GM10266 (cell line): ENCODE measurements at regions not wholly inside any gene's neighbourhood (a gene's known extent, or its start where the extent isn't known, plus 50 kb on each side); places are given as distances from the start of the nearest gene placed in this dataset.

Experiments used
- DNase-seq: peaks from one replicate; pipeline ENCODE4 v3.0.0; 2012; ENCODE audit errors: extremely low spot score
- CTCF ChIP-seq: IDR thresholded peaks from 2 replicates; pipeline ENCODE4 v1.5.1; 2012; ENCODE audit warnings: mild to moderate bottlenecking, low read depth; ENCODE audit not compliant: control insufficient read depth, insufficient read depth; ENCODE audit errors: missing control alignments

GRCh38 chr18:28657961-28658360, 481.0 kb upstream of the CDH2 start:
- DNase-seq = no peak
- no peak for TF ChIP-seq CTCF

- TF ChIP-seq CTCF = no peak
- no peak for DNase-seq
Measured at GRCh38 chr18:28652654-28653053, 475.7 kb upstream of the CDH2 start.

- no peak for DNase-seq
- no peak for TF ChIP-seq CTCF
Measured at GRCh38 chr18:28651298-28651697, 474.4 kb upstream of the CDH2 start.

GRCh38 chr18:28650860-28651259, 473.9 kb upstream of the CDH2 start:
- TF ChIP-seq CTCF = no peak

GRCh38 chr18:28647961-28648360, 471.0 kb upstream of the CDH2 start:
- no peak for DNase-seq
- no peak for TF ChIP-seq CTCF

More at GRCh38 chr18:28650860-28651259, 473.9 kb upstream of the CDH2 start:
- DNase-seq = no peak

GRCh38 chr18:28637897-28638296, 461.0 kb upstream of the CDH2 start:
- DNase-seq = no peak
- no peak for TF ChIP-seq CTCF

GRCh38 chr18:28635530-28635929, 458.6 kb upstream of the CDH2 start:
- DNase-seq = no peak
- no peak for TF ChIP-seq CTCF
